NB4 (cell line): ENCODE measurements at regions not wholly inside any gene's neighbourhood (a gene's known extent, or its start where the extent isn't known, plus 50 kb on each side); places are given as distances from the start of the nearest gene placed in this dataset.

Experiments
- POLR2A ChIP-seq: IDR thresholded peaks from 2 replicates; pipeline ENCODE4 v1.6.1; 2011; ENCODE audit warnings: mild to moderate bottlenecking; ENCODE audit not compliant: insufficient read length; ENCODE audit errors: extremely low read depth
- TF ChIP-seq, protein P1 (sequence below): IDR thresholded peaks from one replicate; pipeline ENCODE4 v1.5.1; 2012; ENCODE audit warnings: low read depth, low read length
- TF ChIP-seq, protein P2 (sequence below): IDR thresholded peaks from 2 replicates; pipeline ENCODE4 v1.6.1; 2011; ENCODE audit warnings: low read depth, low read length

DNA sequence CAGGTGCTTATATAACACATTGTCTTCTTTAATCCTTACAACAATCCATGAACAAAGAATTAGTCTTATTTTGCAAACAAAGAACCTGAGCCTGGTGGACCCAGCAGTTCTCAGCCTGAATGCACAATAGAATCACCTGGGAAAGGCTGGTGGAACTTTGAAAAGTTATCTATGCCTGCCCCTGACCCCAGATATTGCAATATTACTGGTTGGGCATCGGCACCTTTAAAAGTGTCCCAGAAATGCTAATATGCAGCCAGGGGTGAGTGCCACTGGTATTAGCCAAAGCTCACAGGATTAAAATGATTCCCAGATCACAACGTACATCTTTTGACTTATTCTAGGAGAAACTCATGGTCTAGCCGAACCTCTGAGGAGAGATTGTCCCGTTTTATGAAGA lies 268.8 kb downstream of the KLF5 start:
- TF ChIP-seq, protein P1, sequence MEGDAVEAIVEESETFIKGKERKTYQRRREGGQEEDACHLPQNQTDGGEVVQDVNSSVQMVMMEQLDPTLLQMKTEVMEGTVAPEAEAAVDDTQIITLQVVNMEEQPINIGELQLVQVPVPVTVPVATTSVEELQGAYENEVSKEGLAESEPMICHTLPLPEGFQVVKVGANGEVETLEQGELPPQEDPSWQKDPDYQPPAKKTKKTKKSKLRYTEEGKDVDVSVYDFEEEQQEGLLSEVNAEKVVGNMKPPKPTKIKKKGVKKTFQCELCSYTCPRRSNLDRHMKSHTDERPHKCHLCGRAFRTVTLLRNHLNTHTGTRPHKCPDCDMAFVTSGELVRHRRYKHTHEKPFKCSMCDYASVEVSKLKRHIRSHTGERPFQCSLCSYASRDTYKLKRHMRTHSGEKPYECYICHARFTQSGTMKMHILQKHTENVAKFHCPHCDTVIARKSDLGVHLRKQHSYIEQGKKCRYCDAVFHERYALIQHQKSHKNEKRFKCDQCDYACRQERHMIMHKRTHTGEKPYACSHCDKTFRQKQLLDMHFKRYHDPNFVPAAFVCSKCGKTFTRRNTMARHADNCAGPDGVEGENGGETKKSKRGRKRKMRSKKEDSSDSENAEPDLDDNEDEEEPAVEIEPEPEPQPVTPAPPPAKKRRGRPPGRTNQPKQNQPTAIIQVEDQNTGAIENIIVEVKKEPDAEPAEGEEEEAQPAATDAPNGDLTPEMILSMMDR = no peak
- no peak for TF ChIP-seq POLR2A
- TF ChIP-seq, protein P2, sequence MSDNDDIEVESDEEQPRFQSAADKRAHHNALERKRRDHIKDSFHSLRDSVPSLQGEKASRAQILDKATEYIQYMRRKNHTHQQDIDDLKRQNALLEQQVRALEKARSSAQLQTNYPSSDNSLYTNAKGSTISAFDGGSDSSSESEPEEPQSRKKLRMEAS = no peak
